BE2C (cell line): ENCODE measurements at regions not wholly inside any gene's neighbourhood (a gene's known extent, or its start where the extent isn't known, plus 50 kb on each side); places are given as distances from the start of the nearest gene placed in this dataset.

ENCODE experiments used
- DNase-seq: peaks from one replicate; pipeline ENCODE4 v3.0.0-alpha.2; 2020
- H3K27me3 ChIP-seq: fragments of 250-450 bp; sonication (Bioruptor Pico); 2 replicates; pipeline ENCODE4 v1.5.1; 2020; ENCODE audit warnings: mild to moderate bottlenecking
- H3K36me3 ChIP-seq: fragments of 250-450 bp; sonication (Bioruptor Pico); 2 replicates; pipeline ENCODE4 v1.5.1; 2020; ENCODE audit warnings: mild to moderate bottlenecking
- H3K4me1 ChIP-seq: fragments of 250-450 bp; sonication (Bioruptor Pico); 2 replicates; pipeline ENCODE4 v1.5.1; 2020
- H3K4me3 ChIP-seq: 2 replicates; pipeline ENCODE4 v1.5.1; 2011; ENCODE audit warnings: low read depth, low read length
- H3K9me3 ChIP-seq: fragments of 250-450 bp; sonication (Bioruptor Pico); 2 replicates; pipeline ENCODE4 v1.5.1; 2020
- TF ChIP-seq, protein P1 (sequence below): IDR thresholded peaks from 2 replicates; pipeline ENCODE4 v1.5.1; 2012; ENCODE audit warnings: mild to moderate bottlenecking, low read depth, low read length

DNA sequence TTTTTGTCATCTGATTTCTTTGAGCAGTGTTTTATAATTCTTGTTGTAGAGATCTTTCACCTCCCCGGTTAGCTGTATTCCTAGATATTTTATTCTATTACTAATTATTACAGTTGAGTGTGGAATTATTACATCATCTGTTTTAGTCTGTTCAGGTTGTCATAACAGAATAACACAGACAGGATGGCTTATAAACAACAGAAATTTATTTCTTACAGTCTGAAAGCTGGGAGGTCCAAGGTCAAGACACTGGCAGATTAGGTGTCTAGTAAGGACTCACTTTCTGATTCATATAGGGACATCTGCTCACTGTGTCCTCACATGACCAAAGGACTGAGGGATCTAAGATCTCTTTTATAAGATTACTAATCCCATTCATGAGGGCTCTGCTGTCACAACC, 121.3 kb upstream of the THBS1 start:
- no peaks in the 10 kb centered on the region for H3K36me3 ChIP-seq
- no peak overlapping the region for H3K4me3 ChIP-seq
- H3K9me3 ChIP-seq, result no peaks in the 10 kb centered on the region
- no peaks in the 10 kb centered on the region for H3K4me1 ChIP-seq
- H3K27me3 ChIP-seq, result no peaks in the 10 kb centered on the region
- TF ChIP-seq, protein P1, sequence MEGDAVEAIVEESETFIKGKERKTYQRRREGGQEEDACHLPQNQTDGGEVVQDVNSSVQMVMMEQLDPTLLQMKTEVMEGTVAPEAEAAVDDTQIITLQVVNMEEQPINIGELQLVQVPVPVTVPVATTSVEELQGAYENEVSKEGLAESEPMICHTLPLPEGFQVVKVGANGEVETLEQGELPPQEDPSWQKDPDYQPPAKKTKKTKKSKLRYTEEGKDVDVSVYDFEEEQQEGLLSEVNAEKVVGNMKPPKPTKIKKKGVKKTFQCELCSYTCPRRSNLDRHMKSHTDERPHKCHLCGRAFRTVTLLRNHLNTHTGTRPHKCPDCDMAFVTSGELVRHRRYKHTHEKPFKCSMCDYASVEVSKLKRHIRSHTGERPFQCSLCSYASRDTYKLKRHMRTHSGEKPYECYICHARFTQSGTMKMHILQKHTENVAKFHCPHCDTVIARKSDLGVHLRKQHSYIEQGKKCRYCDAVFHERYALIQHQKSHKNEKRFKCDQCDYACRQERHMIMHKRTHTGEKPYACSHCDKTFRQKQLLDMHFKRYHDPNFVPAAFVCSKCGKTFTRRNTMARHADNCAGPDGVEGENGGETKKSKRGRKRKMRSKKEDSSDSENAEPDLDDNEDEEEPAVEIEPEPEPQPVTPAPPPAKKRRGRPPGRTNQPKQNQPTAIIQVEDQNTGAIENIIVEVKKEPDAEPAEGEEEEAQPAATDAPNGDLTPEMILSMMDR, result no peak
- DNase-seq, result no peak

DNA sequence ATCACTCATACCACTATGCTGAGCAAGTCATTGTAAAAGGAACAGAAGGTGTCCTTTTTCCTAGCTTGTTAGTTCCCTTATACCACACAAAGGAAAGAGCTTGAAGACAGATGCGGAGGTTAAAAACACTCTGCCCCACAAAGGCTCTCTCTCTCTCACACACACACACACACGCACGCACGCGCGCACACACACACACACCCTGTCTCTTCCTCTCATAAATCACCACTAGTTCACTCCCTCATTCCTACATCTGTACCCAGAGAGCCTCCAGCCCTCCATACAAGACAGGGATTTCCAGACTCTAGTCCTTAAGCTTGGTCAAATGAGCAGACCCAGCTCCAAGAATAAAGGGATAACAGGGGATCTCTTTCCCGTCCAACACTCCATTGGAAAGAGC, 120.1 kb upstream of the THBS1 start:
- no peak for DNase-seq
- H3K36me3 ChIP-seq, result no peaks in the 10 kb centered on the region
- H3K4me3 ChIP-seq, result no peak overlapping the region
- H3K4me1 ChIP-seq, result no peaks in the 10 kb centered on the region
- no peaks in the 10 kb centered on the region for H3K9me3 ChIP-seq
- TF ChIP-seq, protein P1, result no peak
- no peaks in the 10 kb centered on the region for H3K27me3 ChIP-seq

DNA sequence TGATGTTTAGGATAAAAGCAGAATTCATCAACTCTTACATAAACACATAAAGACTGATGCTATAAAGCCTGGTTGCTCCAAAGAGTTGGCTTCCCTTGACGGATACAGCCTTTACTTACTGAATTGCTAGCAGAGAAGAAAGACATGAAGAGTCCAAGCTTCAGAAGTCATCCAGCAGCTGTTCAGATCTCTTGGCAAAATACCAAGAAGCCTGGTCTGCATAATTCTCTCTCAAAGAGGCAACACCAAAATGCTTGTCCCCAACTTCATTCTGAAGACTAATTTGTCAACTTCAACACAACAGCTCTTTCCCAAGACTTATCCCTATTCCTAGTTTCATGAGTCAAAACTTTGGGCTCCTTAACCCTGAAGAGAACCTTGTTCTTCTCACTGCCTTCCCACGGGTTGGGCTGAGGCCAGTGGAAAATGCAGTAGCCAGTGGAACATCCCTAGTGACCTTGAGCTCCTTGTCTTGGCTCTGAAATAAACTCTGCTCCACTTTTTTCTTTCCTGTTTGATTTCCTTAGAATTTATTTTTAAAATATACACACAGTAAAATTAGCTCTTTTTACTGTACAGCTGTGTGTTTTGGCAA, 119.2 kb upstream of the THBS1 start:
- DNase-seq, result no peak
- Histone ChIP-seq H3K4me3 (no peak overlapping the region), H3K4me1 (no peaks in the 10 kb centered on the region)

DNA sequence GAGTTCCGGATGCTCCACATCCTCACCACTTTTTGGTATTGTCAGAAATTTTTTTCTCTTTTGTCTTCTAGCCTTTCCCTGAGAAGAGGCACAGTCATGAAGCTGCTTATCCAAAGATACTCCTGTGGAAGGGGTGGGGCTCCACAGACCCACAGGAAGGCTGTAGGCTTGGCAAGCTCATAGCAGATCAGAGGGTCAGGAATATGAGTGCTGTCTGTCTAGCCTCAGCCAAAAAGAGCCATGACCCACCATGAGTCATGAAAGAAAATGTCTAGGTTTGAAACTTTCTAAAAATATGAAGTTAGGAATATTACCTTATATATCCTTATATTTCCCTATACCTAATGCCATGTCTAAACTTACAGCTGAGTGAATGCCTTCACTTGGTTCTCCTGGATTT, 118.2 kb upstream of the THBS1 start:
- H3K9me3 ChIP-seq, result no peaks in the 10 kb centered on the region
- no peaks in the 10 kb centered on the region for H3K36me3 ChIP-seq
- no peaks in the 10 kb centered on the region for H3K4me1 ChIP-seq
- H3K27me3 ChIP-seq, result no peaks in the 10 kb centered on the region
- no peak for DNase-seq
- TF ChIP-seq, protein P1, result no peak
- no peak overlapping the region for H3K4me3 ChIP-seq

More for the DNA sequence above, 119.2 kb upstream of the THBS1 start:
- H3K27me3 ChIP-seq, result no peaks in the 10 kb centered on the region
- no peaks in the 10 kb centered on the region for H3K9me3 ChIP-seq
- no peaks in the 10 kb centered on the region for H3K36me3 ChIP-seq
- TF ChIP-seq, protein P1, result no peak

DNA sequence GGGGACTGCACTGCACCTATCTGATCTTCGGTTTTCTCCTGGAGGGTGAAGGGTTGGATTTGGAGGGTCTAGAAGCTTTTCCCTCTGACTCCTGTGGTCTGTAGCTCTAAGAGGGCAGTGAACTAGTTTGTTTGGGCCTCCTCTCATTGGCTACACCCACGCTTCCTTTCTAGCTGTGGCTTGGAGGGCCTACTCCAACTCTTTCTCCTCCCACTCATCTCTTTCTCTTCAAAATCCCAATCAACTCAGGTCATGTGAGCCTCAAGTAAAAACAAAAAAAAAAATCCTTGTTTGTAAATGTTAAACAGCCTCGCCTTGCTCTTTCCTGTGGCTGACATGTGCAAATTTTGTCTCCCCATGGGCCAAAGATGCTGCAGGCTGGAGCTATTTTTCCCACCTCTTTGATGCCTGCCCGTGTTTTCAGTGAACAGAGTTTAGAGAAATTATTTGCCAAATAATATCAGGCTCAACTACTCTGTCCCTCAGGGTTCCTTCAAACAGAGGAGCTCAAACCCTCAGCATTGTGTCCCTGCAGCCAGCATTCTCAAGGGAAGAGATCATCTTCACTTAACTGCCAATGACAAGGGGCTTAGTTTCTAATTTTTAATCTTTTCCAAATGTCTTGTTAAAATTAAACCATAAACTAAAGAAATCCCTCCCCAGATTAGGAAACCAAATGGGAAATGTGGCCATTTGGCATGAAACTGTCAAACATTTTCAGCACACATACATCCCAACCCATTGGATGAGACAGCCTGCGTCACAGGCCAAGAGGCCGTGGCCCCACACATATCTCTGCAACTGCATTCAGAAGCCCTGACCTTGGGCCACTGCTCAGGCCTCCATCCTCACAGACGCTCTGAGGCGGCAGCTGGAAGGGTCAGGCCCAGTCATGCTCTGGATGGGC, 114.8 kb upstream of the THBS1 start:
- Histone ChIP-seq H3K4me3 (no peak overlapping the region), H3K9me3 (no peaks in the 10 kb centered on the region), H3K36me3 (no peaks in the 10 kb centered on the region), H3K27me3 (no peaks in the 10 kb centered on the region), H3K4me1 (no peaks in the 10 kb centered on the region)
- DNase-seq, result no peak
- TF ChIP-seq, protein P1, result no peak

DNA sequence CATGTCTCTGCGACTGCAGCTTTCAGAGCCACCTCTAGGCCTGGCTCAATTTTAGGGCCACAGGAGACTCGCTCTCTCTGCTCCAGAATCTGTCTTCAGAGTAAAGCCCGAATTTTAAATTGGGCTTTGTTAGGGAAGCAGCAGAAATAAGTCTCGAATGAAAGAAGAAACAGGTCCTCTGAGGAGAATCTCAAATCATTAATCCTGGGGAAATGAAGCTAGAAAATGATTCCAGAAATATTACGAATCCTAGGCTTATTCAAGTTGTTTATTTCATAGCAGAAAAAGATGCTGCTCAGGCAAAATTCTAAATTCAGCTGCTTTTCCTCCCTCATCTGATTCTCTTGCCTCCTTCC, 114.2 kb upstream of the THBS1 start:
- no peak for DNase-seq
- Histone ChIP-seq H3K4me1 (no peaks in the 10 kb centered on the region), H3K27me3 (no peaks in the 10 kb centered on the region), H3K36me3 (no peaks in the 10 kb centered on the region), H3K4me3 (no peak overlapping the region), H3K9me3 (no peaks in the 10 kb centered on the region)
- TF ChIP-seq, protein P1, result no peak
